ENCODE measurements at regions not wholly inside any gene's neighbourhood (a gene's known extent, or its start where the extent isn't known, plus 50 kb on each side); places are given as distances from the start of the nearest gene placed in this dataset.

- no peak for DNase-seq (ENCODE audit: low read depth)
Observed at GRCh38 chr14:42378880-42379279, 772.2 kb downstream of the LRFN5 start.

- no peak for DNase-seq (ENCODE audit: low read depth)
Observed at GRCh38 chr14:42378274-42378673, 771.6 kb downstream of the LRFN5 start.

GRCh38 chr14:42374332-42374731 is 767.7 kb downstream of the LRFN5 start:
- DNase-seq (ENCODE audit: low read depth): peak; percentile 12

GRCh38 chr14:42370056-42370455 is 763.4 kb downstream of the LRFN5 start:
- DNase-seq (ENCODE audit: low read depth): no peak

GRCh38 chr14:42368234-42368633 is 761.6 kb downstream of the LRFN5 start:
- no peak for DNase-seq (ENCODE audit: low read depth)

- DNase-seq (ENCODE audit: low read depth): no peak
Observed at GRCh38 chr14:42353315-42353714, 746.6 kb downstream of the LRFN5 start.

- no peak for DNase-seq (ENCODE audit: low read depth)
Observed at GRCh38 chr14:42335918-42336317, 729.2 kb downstream of the LRFN5 start.

- DNase-seq (ENCODE audit: low read depth): no peak
Observed at GRCh38 chr14:42334931-42335330, 728.3 kb downstream of the LRFN5 start.

- no peak for DNase-seq (ENCODE audit: low read depth)
Observed at GRCh38 chr14:42323426-42323825, 716.8 kb downstream of the LRFN5 start.

GRCh38 chr14:42322531-42323284 is 716.0 kb downstream of the LRFN5 start:
- no peak for DNase-seq (ENCODE audit: low read depth)

- DNase-seq (ENCODE audit: low read depth): no peak
Observed at GRCh38 chr14:42319996-42320395, 713.3 kb downstream of the LRFN5 start.

- DNase-seq (ENCODE audit: low read depth): no peak
Observed at GRCh38 chr14:42316693-42317092, 710.0 kb downstream of the LRFN5 start.

- DNase-seq (ENCODE audit: low read depth): no peak
Observed at GRCh38 chr14:42311876-42312275, 705.2 kb downstream of the LRFN5 start.

GRCh38 chr14:42307239-42307825 is 700.7 kb downstream of the LRFN5 start:
- DNase-seq (ENCODE audit: low read depth): no peak

GRCh38 chr14:42299692-42300091 is 693.0 kb downstream of the LRFN5 start:
- peak; percentile 1 for DNase-seq (ENCODE audit: low read depth)

GRCh38 chr14:42293180-42293579 is 686.5 kb downstream of the LRFN5 start:
- DNase-seq (ENCODE audit: low read depth): no peak

GRCh38 chr14:42277840-42278239 is 671.2 kb downstream of the LRFN5 start:
- DNase-seq (ENCODE audit: low read depth): peak; percentile 1

- DNase-seq (ENCODE audit: low read depth): no peak
Observed at GRCh38 chr14:42269234-42269633, 662.6 kb downstream of the LRFN5 start.

GRCh38 chr14:42248131-42248530 is 641.5 kb downstream of the LRFN5 start:
- DNase-seq (ENCODE audit: low read depth): no peak

GRCh38 chr14:42241101-42241500 is 634.4 kb downstream of the LRFN5 start:
- no peak for DNase-seq (ENCODE audit: low read depth)

GRCh38 chr14:42229976-42230375 is 623.3 kb downstream of the LRFN5 start:
- DNase-seq (ENCODE audit: low read depth): no peak

- DNase-seq (ENCODE audit: low read depth): no peak
Observed at GRCh38 chr14:42229294-42229693, 622.6 kb downstream of the LRFN5 start.

GRCh38 chr14:42228611-42229010 is 621.9 kb downstream of the LRFN5 start:
- no peak for DNase-seq (ENCODE audit: low read depth)

Data from ELR (cell line).